ENCODE measurements at regions not wholly inside any gene's neighbourhood (a gene's known extent, or its start where the extent isn't known, plus 50 kb on each side); places are given as distances from the start of the nearest gene placed in this dataset.

DNA sequence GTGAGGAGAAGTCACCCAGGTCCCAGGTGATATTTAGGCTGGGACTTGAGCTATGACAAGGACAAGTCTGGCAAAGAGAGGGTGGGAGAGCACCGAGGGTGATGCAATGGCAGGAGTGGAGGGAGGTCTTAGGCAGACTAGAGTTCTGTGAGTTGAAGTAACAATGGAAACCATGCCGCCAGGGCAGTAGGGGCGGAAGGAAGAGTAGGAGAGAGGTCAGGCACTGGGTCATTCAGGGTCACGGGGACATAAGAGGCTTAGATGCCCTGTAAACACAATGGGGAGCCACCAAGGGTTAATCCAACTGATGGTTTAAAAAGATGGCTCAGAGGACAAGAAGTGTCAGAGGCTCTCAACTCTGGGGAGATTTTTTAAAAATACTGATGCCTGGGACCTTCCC, 199.7 kb upstream of the LRTM1 start:
- TF ChIP-seq POLR2A (IDR thresholded peaks at IDR 0.05; ENCODE audit: extremely low read depth, insufficient read length) (no peak), MYC (IDR thresholded peaks at IDR 0.05; ENCODE audit: low read depth, low read length) (no peak)
- TF ChIP-seq, protein P1, sequence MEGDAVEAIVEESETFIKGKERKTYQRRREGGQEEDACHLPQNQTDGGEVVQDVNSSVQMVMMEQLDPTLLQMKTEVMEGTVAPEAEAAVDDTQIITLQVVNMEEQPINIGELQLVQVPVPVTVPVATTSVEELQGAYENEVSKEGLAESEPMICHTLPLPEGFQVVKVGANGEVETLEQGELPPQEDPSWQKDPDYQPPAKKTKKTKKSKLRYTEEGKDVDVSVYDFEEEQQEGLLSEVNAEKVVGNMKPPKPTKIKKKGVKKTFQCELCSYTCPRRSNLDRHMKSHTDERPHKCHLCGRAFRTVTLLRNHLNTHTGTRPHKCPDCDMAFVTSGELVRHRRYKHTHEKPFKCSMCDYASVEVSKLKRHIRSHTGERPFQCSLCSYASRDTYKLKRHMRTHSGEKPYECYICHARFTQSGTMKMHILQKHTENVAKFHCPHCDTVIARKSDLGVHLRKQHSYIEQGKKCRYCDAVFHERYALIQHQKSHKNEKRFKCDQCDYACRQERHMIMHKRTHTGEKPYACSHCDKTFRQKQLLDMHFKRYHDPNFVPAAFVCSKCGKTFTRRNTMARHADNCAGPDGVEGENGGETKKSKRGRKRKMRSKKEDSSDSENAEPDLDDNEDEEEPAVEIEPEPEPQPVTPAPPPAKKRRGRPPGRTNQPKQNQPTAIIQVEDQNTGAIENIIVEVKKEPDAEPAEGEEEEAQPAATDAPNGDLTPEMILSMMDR (IDR thresholded peaks at IDR 0.05; ENCODE audit: low read depth, low read length) = no peak
